GM12865 (cell line): ENCODE measurements at regions not wholly inside any gene's neighbourhood (a gene's known extent, or its start where the extent isn't known, plus 50 kb on each side); places are given as distances from the start of the nearest gene placed in this dataset.

Experiments used
- DNase-seq: peaks from one replicate; pipeline ENCODE4 v3.0.0; 2010; ENCODE audit warnings: low read depth
- H3K4me3 ChIP-seq: 2 replicates; pipeline ENCODE4 v1.5.1; 2011; ENCODE audit warnings: mild to moderate bottlenecking, low read depth, low read length, control low read depth
- TF ChIP-seq, protein P1 (sequence below): IDR thresholded peaks from 2 replicates; pipeline ENCODE4 v1.5.1; 2011; ENCODE audit warnings: low read length, control low read depth, low read depth, inconsistent platforms; ENCODE audit not compliant: insufficient read depth; ENCODE audit errors: missing control alignments

DNA sequence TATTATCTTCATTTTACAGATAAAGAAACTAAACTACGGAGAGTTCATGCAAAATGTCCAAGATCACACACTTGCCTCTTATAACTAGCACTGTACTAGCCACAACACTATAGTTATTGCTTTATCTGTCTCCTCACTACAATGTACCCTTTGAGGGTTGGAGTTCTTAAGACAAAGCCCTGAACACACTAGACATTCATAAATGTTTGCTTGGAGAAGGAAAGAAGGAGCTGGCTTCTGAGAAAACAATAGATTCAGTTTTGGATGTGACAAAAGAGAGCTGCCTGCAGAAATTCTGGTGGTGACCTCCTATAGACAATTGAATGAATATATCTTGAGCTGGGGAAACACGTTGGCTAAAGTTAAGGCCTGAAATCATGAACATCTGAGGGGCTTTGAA, 169.9 kb upstream of the ARHGEF26 start:
- DNase-seq = no peak
- TF ChIP-seq, protein P1, sequence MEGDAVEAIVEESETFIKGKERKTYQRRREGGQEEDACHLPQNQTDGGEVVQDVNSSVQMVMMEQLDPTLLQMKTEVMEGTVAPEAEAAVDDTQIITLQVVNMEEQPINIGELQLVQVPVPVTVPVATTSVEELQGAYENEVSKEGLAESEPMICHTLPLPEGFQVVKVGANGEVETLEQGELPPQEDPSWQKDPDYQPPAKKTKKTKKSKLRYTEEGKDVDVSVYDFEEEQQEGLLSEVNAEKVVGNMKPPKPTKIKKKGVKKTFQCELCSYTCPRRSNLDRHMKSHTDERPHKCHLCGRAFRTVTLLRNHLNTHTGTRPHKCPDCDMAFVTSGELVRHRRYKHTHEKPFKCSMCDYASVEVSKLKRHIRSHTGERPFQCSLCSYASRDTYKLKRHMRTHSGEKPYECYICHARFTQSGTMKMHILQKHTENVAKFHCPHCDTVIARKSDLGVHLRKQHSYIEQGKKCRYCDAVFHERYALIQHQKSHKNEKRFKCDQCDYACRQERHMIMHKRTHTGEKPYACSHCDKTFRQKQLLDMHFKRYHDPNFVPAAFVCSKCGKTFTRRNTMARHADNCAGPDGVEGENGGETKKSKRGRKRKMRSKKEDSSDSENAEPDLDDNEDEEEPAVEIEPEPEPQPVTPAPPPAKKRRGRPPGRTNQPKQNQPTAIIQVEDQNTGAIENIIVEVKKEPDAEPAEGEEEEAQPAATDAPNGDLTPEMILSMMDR = no peak
- no peak overlapping the region for H3K4me3 ChIP-seq

DNA sequence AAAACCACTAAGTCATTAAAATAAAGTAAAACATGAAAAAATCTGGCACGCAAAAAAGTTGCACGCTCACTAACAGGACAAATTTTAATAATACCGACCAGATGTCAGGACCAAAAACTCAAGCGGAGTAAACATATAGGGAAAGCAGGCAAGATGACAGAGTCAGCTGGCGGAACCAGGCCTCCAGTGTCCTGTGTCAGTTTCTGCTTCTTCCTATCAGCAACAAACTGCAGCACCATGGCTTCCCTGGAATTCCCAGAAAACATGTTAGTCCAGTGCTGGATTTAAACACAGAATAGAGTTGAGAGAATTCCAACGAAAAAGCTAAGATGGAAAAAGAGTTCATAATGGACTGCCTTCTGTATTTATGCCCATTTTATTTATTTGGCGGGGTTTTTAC, 169.1 kb upstream of the ARHGEF26 start:
- H3K4me3 ChIP-seq = no peak overlapping the region
- TF ChIP-seq, protein P1 = no peak
- no peak for DNase-seq

DNA sequence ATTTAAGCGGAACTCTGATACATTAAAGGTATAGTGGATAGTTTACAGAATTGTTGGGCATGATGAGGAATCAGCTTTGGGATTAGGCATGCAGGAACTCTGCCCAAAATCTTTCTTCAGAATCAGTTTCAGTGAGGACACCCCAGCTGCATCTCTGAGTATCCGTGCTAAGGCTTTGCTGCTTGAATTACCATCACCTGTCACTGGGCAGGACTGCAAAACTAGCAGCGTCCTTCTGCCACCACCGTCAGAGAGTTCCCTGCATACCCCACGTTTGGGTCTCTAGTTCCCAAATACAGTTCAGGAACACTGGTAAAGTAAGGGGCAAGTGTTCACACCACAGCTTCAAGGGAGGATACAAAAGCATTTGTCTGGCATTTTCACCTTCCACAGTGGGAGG, 164.6 kb upstream of the ARHGEF26 start:
- TF ChIP-seq, protein P1 = no peak
- no peak for DNase-seq
- H3K4me3 ChIP-seq = no peak overlapping the region

DNA sequence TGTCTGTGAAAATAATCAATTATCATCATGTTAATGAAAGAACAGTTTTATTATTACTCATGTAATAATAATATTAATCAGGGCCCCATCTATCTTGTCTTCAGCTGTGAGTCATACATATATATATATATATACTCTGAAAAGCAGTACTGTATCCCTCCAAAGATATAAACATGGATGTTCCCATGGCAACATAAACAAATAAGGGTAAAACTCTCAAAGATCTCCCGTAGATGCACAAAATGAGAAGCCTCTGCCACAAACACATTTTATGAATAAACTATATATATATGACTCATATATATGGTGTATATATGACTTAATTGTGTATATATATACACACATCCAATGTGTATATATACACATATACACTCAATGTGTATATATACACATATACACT, 163.8 kb upstream of the ARHGEF26 start:
- DNase-seq = no peak
- no peak overlapping the region for H3K4me3 ChIP-seq
- TF ChIP-seq, protein P1 = no peak

DNA sequence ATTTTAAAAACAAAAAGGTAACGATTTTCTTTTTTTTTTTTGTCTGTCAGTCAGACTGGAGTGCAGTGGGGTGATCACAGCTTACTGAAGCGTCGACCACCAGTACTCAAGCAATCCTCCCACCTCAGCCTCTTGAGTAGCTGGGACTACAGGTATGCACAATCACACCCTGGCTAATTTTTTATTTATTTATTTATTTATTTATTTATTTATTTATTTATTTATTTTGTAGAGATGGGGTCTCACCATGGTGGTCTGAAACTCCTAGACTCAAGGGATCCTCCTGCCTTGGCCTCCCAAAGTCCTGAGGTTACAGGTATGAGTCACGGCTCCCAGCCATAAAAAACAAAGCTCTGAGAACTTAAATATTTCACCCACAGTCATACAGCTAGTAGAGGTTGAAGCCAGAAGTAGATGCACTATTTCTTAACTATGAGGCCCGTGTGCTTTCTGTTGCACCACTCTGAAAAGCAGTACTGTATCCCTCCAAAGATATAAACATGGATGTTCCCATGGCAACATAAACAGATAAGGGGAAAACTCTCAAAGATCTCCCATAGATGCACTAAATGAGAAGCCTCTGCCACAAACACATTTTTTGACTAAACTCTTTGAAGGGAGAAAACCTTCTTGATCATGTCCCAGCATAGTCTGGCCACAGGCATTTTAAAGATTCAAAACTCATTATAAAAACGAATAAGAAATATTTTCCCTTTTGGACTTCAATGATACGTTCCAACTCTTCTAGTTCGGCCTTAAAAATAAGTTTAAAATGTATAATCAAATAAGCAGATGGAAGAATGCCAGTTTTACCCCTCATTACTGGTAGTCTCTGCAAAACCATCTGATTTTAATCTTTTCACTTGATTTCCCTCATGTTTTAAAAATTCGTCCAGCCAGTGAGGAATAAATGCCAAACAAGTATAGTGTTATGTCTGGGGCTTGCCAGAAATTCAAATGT, 162.3 kb upstream of the ARHGEF26 start:
- no peak for DNase-seq
- H3K4me3 ChIP-seq = no peak overlapping the region
- TF ChIP-seq, protein P1 = no peak

DNA sequence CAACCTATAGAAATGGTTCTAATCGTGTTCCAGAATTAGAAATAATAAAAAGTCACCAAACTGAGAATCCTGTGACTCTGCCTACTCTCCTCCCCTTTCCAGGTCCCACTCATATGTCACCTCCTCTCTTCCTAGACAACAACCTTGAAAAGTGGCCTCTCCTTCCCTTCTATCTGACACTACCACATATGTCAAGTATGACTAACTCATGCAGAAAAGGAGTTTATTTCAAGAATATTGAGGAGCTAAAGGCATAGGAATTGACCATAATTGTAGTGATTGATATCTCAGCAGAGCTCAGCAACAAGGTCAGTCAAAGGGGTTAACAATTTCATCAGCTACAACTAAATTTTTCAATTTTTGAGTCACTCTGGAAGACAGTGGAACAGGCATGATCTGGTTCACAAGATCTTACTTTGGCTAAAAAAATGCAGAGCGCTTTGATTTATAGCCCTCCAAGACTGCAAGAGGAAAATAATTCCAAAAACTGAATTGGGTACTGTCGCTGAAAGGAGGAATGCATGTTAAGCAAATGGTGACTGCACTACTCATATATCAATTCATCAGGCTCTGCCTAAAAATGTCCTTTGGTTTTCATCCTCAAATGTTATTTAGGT, 160.6 kb upstream of the ARHGEF26 start:
- TF ChIP-seq, protein P1 = no peak
- H3K4me3 ChIP-seq = no peak overlapping the region
- DNase-seq = no peak
